ENCODE measurements at regions not wholly inside any gene's neighbourhood (a gene's known extent, or its start where the extent isn't known, plus 50 kb on each side); places are given as distances from the start of the nearest gene placed in this dataset.

DNA sequence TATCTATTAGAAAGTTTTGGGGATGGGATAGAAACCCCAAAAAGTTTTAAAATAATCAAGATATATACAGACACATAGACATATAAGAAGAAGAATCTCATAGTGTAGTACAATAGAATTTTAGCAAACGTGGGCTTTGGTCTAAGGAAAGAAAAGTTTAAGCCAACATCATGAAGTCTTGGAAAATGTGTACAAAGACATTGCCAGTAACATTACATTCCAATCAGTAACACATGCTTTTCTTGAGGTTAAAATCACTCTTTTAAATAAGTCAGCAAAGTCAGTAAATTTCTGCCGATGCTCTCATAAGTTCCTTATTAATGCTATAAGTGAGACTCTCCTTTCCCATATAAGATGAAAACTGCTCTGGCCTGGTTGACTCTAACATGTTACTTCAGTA is 201.1 kb upstream of the LRIG3 start:
- no peaks in the 10 kb centered on the region for H3K36me3 ChIP-seq (ENCODE audit: control insufficient read depth, insufficient read depth, low read length)
- ChIA-PET CTCF (no interaction called here), POLR2A (no interaction called here)
- no peaks in the 10 kb centered on the region for H3K9me3 ChIP-seq (ENCODE audit: control insufficient read depth, insufficient read depth, low read depth, low read length)
- no peaks in the 10 kb centered on the region for H3K27me3 ChIP-seq (ENCODE audit: control insufficient read depth, insufficient read depth, low read length)
- no peaks in the 10 kb centered on the region for H3K4me1 ChIP-seq (ENCODE audit: control insufficient read depth, insufficient read depth, low read length)
- intact Hi-C loops (cut with micrococcal nuclease; ENCODE audit: unreplicated experiment) = no loop called here
- H3K27ac ChIP-seq (ENCODE audit: low read length) = no peak overlapping the region
- no peak for ATAC-seq
- no peak for TF ChIP-seq TCF7L2 (IDR thresholded peaks at IDR 0.05; ENCODE audit: low read depth, low read length)
- TF ChIP-seq, protein P1, sequence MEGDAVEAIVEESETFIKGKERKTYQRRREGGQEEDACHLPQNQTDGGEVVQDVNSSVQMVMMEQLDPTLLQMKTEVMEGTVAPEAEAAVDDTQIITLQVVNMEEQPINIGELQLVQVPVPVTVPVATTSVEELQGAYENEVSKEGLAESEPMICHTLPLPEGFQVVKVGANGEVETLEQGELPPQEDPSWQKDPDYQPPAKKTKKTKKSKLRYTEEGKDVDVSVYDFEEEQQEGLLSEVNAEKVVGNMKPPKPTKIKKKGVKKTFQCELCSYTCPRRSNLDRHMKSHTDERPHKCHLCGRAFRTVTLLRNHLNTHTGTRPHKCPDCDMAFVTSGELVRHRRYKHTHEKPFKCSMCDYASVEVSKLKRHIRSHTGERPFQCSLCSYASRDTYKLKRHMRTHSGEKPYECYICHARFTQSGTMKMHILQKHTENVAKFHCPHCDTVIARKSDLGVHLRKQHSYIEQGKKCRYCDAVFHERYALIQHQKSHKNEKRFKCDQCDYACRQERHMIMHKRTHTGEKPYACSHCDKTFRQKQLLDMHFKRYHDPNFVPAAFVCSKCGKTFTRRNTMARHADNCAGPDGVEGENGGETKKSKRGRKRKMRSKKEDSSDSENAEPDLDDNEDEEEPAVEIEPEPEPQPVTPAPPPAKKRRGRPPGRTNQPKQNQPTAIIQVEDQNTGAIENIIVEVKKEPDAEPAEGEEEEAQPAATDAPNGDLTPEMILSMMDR (IDR thresholded peaks at IDR 0.05) = no peak
- no peak for TF ChIP-seq POLR2AphosphoS5 (IDR thresholded peaks at IDR 0.05; ENCODE audit: low read depth, low read length)
- TF ChIP-seq, protein P2, sequence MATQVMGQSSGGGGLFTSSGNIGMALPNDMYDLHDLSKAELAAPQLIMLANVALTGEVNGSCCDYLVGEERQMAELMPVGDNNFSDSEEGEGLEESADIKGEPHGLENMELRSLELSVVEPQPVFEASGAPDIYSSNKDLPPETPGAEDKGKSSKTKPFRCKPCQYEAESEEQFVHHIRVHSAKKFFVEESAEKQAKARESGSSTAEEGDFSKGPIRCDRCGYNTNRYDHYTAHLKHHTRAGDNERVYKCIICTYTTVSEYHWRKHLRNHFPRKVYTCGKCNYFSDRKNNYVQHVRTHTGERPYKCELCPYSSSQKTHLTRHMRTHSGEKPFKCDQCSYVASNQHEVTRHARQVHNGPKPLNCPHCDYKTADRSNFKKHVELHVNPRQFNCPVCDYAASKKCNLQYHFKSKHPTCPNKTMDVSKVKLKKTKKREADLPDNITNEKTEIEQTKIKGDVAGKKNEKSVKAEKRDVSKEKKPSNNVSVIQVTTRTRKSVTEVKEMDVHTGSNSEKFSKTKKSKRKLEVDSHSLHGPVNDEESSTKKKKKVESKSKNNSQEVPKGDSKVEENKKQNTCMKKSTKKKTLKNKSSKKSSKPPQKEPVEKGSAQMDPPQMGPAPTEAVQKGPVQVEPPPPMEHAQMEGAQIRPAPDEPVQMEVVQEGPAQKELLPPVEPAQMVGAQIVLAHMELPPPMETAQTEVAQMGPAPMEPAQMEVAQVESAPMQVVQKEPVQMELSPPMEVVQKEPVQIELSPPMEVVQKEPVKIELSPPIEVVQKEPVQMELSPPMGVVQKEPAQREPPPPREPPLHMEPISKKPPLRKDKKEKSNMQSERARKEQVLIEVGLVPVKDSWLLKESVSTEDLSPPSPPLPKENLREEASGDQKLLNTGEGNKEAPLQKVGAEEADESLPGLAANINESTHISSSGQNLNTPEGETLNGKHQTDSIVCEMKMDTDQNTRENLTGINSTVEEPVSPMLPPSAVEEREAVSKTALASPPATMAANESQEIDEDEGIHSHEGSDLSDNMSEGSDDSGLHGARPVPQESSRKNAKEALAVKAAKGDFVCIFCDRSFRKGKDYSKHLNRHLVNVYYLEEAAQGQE (IDR thresholded peaks at IDR 0.05; ENCODE audit: insufficient read depth in 1 of 2, low read depth in 2 of 2, low read length in 1 of 2) = no peak
- TF ChIP-seq SIN3A (IDR thresholded peaks at IDR 0.05; ENCODE audit: borderline replicate concordance, insufficient read depth, low read depth, low read length) = no peak
- no TSS peak for BruUV-seq (replicated peaks)
- no peak for DNase-seq (ENCODE audit: low read depth, low spot score)
- in situ Hi-C loops (cut with HindIII; ENCODE audit: low pct_unique_long_range_greater_than_20kb, low sequenced_read_pairs) = no loop called here
- no peak overlapping the region for H3K4me3 ChIP-seq (ENCODE audit: low read depth in 2 of 2, low read length in 2 of 2)

- intact Hi-C loops (cut with micrococcal nuclease; ENCODE audit: unreplicated experiment) (no loop called here), in situ Hi-C loops (cut with HindIII; ENCODE audit: low pct_unique_long_range_greater_than_20kb, low sequenced_read_pairs) (no loop called here)
- no peaks in the 10 kb centered on the region for H3K4me1 ChIP-seq (ENCODE audit: control insufficient read depth, insufficient read depth, low read length)
- H3K27ac ChIP-seq (ENCODE audit: low read length) = no peak overlapping the region
- ATAC-seq (no peak), DNase-seq (ENCODE audit: low read depth, low spot score) (no peak)
- H3K4me3 ChIP-seq (ENCODE audit: low read depth in 2 of 2, low read length in 2 of 2) = no peak overlapping the region
- no peaks in the 10 kb centered on the region for H3K27me3 ChIP-seq (ENCODE audit: control insufficient read depth, insufficient read depth, low read length)
- BruUV-seq (replicated peaks) = no TSS peak
- ChIA-PET CTCF (no interaction called here), POLR2A (no interaction called here)
- TF ChIP-seq SIN3A (IDR thresholded peaks at IDR 0.05; ENCODE audit: borderline replicate concordance, insufficient read depth, low read depth, low read length) = no peak
- TF ChIP-seq, protein P1 (IDR thresholded peaks at IDR 0.05) = no peak
- TF ChIP-seq POLR2AphosphoS5 (IDR thresholded peaks at IDR 0.05; ENCODE audit: low read depth, low read length) = no peak
- TF ChIP-seq, protein P2 (IDR thresholded peaks at IDR 0.05; ENCODE audit: insufficient read depth in 1 of 2, low read depth in 2 of 2, low read length in 1 of 2) = no peak
- no peak for TF ChIP-seq TCF7L2 (IDR thresholded peaks at IDR 0.05; ENCODE audit: low read depth, low read length)
- no peaks in the 10 kb centered on the region for H3K36me3 ChIP-seq (ENCODE audit: control insufficient read depth, insufficient read depth, low read length)
- H3K9me3 ChIP-seq (ENCODE audit: control insufficient read depth, insufficient read depth, low read depth, low read length) = no peaks in the 10 kb centered on the region
Observed at GRCh38 chr12:59119676-59120075, 199.4 kb upstream of the LRIG3 start.
